ENCODE measurements at regions not wholly inside any gene's neighbourhood (a gene's known extent, or its start where the extent isn't known, plus 50 kb on each side); places are given as distances from the start of the nearest gene placed in this dataset.

- peaks cover 7% of the 10 kb centered on the region for H3K9me3 Mint-ChIP-seq (ENCODE audit: unreplicated experiment)
- intact Hi-C loops (cut with micrococcal nuclease): no loop called here
These were observed 129.8 kb downstream of the LRRC30 start for GRCh38 chr18:7360606-7361170.

GRCh38 chr18:7363338-7363737 is 132.4 kb downstream of the LRRC30 start:
- CTCF ChIA-PET: no interaction called here
- no peaks in the 10 kb centered on the region for H3K27me3 Mint-ChIP-seq (ENCODE audit: insufficient read depth, unreplicated experiment)
- H3K27ac Mint-ChIP-seq (ENCODE audit: low read depth, unreplicated experiment): no peak overlapping the region
- intact Hi-C loops (cut with micrococcal nuclease): no loop called here
- no peaks in the 10 kb centered on the region for H3K36me3 Mint-ChIP-seq (ENCODE audit: insufficient read depth, unreplicated experiment)
- peaks cover 7% of the 10 kb centered on the region for H3K9me3 Mint-ChIP-seq (ENCODE audit: unreplicated experiment)
- no peaks in the 10 kb centered on the region for H3K4me1 Mint-ChIP-seq (ENCODE audit: insufficient read depth, unreplicated experiment)
- no peak for DNase-seq (ENCODE audit: unreplicated experiment)
- H3K4me3 Mint-ChIP-seq (ENCODE audit: unreplicated experiment): no peak overlapping the region
- POLR2A ChIA-PET: no interaction called here
- TF ChIP-seq, protein P1, sequence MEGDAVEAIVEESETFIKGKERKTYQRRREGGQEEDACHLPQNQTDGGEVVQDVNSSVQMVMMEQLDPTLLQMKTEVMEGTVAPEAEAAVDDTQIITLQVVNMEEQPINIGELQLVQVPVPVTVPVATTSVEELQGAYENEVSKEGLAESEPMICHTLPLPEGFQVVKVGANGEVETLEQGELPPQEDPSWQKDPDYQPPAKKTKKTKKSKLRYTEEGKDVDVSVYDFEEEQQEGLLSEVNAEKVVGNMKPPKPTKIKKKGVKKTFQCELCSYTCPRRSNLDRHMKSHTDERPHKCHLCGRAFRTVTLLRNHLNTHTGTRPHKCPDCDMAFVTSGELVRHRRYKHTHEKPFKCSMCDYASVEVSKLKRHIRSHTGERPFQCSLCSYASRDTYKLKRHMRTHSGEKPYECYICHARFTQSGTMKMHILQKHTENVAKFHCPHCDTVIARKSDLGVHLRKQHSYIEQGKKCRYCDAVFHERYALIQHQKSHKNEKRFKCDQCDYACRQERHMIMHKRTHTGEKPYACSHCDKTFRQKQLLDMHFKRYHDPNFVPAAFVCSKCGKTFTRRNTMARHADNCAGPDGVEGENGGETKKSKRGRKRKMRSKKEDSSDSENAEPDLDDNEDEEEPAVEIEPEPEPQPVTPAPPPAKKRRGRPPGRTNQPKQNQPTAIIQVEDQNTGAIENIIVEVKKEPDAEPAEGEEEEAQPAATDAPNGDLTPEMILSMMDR (IDR thresholded peaks at IDR 0.05; ENCODE audit: unreplicated experiment): no peak
- no TSS peak for BruUV-seq (replicated peaks)

More at GRCh38 chr18:7360606-7361170, 129.8 kb downstream of the LRRC30 start:
- Mint-ChIP-seq H3K36me3 (ENCODE audit: insufficient read depth, unreplicated experiment) (no peaks in the 10 kb centered on the region), H3K4me1 (ENCODE audit: insufficient read depth, unreplicated experiment) (no peaks in the 10 kb centered on the region), H3K4me3 (ENCODE audit: unreplicated experiment) (no peak overlapping the region), H3K27me3 (ENCODE audit: insufficient read depth, unreplicated experiment) (no peaks in the 10 kb centered on the region), H3K27ac (ENCODE audit: low read depth, unreplicated experiment) (no peak overlapping the region)
- no peak for DNase-seq (ENCODE audit: unreplicated experiment)
- TF ChIP-seq, protein P1 (IDR thresholded peaks at IDR 0.05; ENCODE audit: unreplicated experiment): no peak
- POLR2A ChIA-PET: interaction anchor here (1.6 kb wide), 1 partner anchor 215 kb away, joined by 4 read pairs; no protein-coding TSS in a partner anchor
- no TSS peak for BruUV-seq (replicated peaks)
- CTCF ChIA-PET: interaction anchor here (0.6 kb wide), 1 partner anchor 1229 kb away, joined by 3 read pairs; no protein-coding TSS in a partner anchor

- H3K4me3 Mint-ChIP-seq (ENCODE audit: unreplicated experiment): no peak overlapping the region
- no TSS peak for BruUV-seq (replicated peaks)
- DNase-seq (ENCODE audit: unreplicated experiment): no peak
- ChIA-PET CTCF (interaction anchor here (0.5 to 1.3 kb wide), 3 partner anchors 10 to 200 kb away, joined by 3 read pairs; no protein-coding TSS in a partner anchor), POLR2A (no interaction called here)
- no peaks in the 10 kb centered on the region for H3K36me3 Mint-ChIP-seq (ENCODE audit: insufficient read depth, unreplicated experiment)
- H3K9me3 Mint-ChIP-seq (ENCODE audit: unreplicated experiment): peaks cover 7% of the 10 kb centered on the region
- H3K27ac Mint-ChIP-seq (ENCODE audit: low read depth, unreplicated experiment): no peak overlapping the region
- H3K27me3 Mint-ChIP-seq (ENCODE audit: insufficient read depth, unreplicated experiment): no peaks in the 10 kb centered on the region
- TF ChIP-seq, protein P1 (IDR thresholded peaks at IDR 0.05; ENCODE audit: unreplicated experiment): no peak
- H3K4me1 Mint-ChIP-seq (ENCODE audit: insufficient read depth, unreplicated experiment): peaks cover 7% of the 10 kb centered on the region
- intact Hi-C loops (cut with micrococcal nuclease): no loop called here
These were observed 135.7 kb downstream of the LRRC30 start for GRCh38 chr18:7366597-7366996.

- no peaks in the 10 kb centered on the region for H3K36me3 Mint-ChIP-seq (ENCODE audit: insufficient read depth, unreplicated experiment)
- no peak overlapping the region for H3K4me3 Mint-ChIP-seq (ENCODE audit: unreplicated experiment)
- H3K4me1 Mint-ChIP-seq (ENCODE audit: insufficient read depth, unreplicated experiment): peaks cover 7% of the 10 kb centered on the region
- peaks cover 7% of the 10 kb centered on the region for H3K9me3 Mint-ChIP-seq (ENCODE audit: unreplicated experiment)
- intact Hi-C loops (cut with micrococcal nuclease): no loop called here
- no peak overlapping the region for H3K27ac Mint-ChIP-seq (ENCODE audit: low read depth, unreplicated experiment)
- H3K27me3 Mint-ChIP-seq (ENCODE audit: insufficient read depth, unreplicated experiment): no peaks in the 10 kb centered on the region
- BruUV-seq (replicated peaks): no TSS peak
- TF ChIP-seq, protein P1 (IDR thresholded peaks at IDR 0.05; ENCODE audit: unreplicated experiment): no peak
- ChIA-PET CTCF (interaction anchor here (0.5 to 1.3 kb wide), 3 partner anchors 120 to 1617 kb away, joined by 3 read pairs; no protein-coding TSS in a partner anchor), POLR2A (no interaction called here)
- DNase-seq (ENCODE audit: unreplicated experiment): peak; percentile 17
These were observed 136.4 kb downstream of the LRRC30 start for GRCh38 chr18:7367336-7367735.
